ENCODE measurements at regions not wholly inside any gene's neighbourhood (a gene's known extent, or its start where the extent isn't known, plus 50 kb on each side); places are given as distances from the start of the nearest gene placed in this dataset.

GRCh38 chr2:23238011-23238657 is 146.8 kb upstream of the KLHL29 start:
- Histone ChIP-seq H3K27me3 (no peaks in the 10 kb centered on the region), H3K4me2 (no peak overlapping the region), H3K9ac (no peak overlapping the region), H4K20me1 (no peaks in the 10 kb centered on the region), H3K27ac (no peak overlapping the region), H3K4me1 (peaks cover 8% of the 10 kb centered on the region), H3K36me3 (no peaks in the 10 kb centered on the region), H3K4me3 (no peak overlapping the region), H3K9me3 (no peaks in the 10 kb centered on the region)
- TF ChIP-seq Cebpa-rat (IDR thresholded peaks at IDR 0.05), result no peak

GRCh38 chr2:23239374-23239773 is 145.6 kb upstream of the KLHL29 start:
- no peaks in the 10 kb centered on the region for H3K9me3 ChIP-seq
- no peak overlapping the region for H3K4me3 ChIP-seq
- H3K36me3 ChIP-seq, result no peaks in the 10 kb centered on the region
- no peaks in the 10 kb centered on the region for H4K20me1 ChIP-seq
- H3K9ac ChIP-seq, result no peak overlapping the region
- H3K4me1 ChIP-seq, result peaks cover 8% of the 10 kb centered on the region
- H3K27ac ChIP-seq, result no peak overlapping the region
- no peak for TF ChIP-seq Cebpa-rat (IDR thresholded peaks at IDR 0.05)
- no peak overlapping the region for H3K4me2 ChIP-seq
- H3K27me3 ChIP-seq, result no peaks in the 10 kb centered on the region

- H3K9ac ChIP-seq, result no peak overlapping the region
- no peaks in the 10 kb centered on the region for H4K20me1 ChIP-seq
- no peak overlapping the region for H3K4me3 ChIP-seq
- H3K27ac ChIP-seq, result no peak overlapping the region
- H3K4me2 ChIP-seq, result no peak overlapping the region
- TF ChIP-seq Cebpa-rat (IDR thresholded peaks at IDR 0.05), result no peak
- 0 out of 2 replicates have a peak, but pooled peaks cover 1% of the 10 kb centered on the region for H3K4me1 ChIP-seq
- H3K27me3 ChIP-seq, result no peaks in the 10 kb centered on the region
- H3K36me3 ChIP-seq, result no peaks in the 10 kb centered on the region
- no peaks in the 10 kb centered on the region for H3K9me3 ChIP-seq
Observed at GRCh38 chr2:23241121-23241520, 143.9 kb upstream of the KLHL29 start.

- Histone ChIP-seq H3K36me3 (no peaks in the 10 kb centered on the region), H3K27ac (no peak overlapping the region), H3K9ac (no peak overlapping the region), H3K4me1 (no peaks in the 10 kb centered on the region), H4K20me1 (no peaks in the 10 kb centered on the region), H3K9me3 (no peaks in the 10 kb centered on the region), H3K27me3 (no peaks in the 10 kb centered on the region), H3K4me3 (no peak overlapping the region), H3K4me2 (no peak overlapping the region)
- TF ChIP-seq Cebpa-rat (IDR thresholded peaks at IDR 0.05), result no peak
Observed at GRCh38 chr2:23241611-23242245, 143.3 kb upstream of the KLHL29 start.

- Histone ChIP-seq H3K27ac (no peak overlapping the region), H3K9me3 (no peaks in the 10 kb centered on the region), H3K9ac (no peak overlapping the region), H3K4me3 (no peak overlapping the region), H3K36me3 (no peaks in the 10 kb centered on the region), H4K20me1 (no peaks in the 10 kb centered on the region), H3K4me2 (no peak overlapping the region), H3K4me1 (no peaks in the 10 kb centered on the region), H3K27me3 (no peaks in the 10 kb centered on the region)
- TF ChIP-seq Cebpa-rat (IDR thresholded peaks at IDR 0.05), result no peak
Observed at GRCh38 chr2:23243073-23243659, 141.8 kb upstream of the KLHL29 start.

GRCh38 chr2:23244617-23245016 is 140.4 kb upstream of the KLHL29 start:
- Histone ChIP-seq H3K4me2 (no peak overlapping the region), H3K27me3 (no peaks in the 10 kb centered on the region), H4K20me1 (no peaks in the 10 kb centered on the region), H3K9me3 (no peaks in the 10 kb centered on the region), H3K4me1 (no peaks in the 10 kb centered on the region), H3K27ac (no peak overlapping the region), H3K9ac (no peak overlapping the region), H3K36me3 (no peaks in the 10 kb centered on the region), H3K4me3 (no peak overlapping the region)
- no peak for TF ChIP-seq Cebpa-rat (IDR thresholded peaks at IDR 0.05)

- Histone ChIP-seq H3K27me3 (no peaks in the 10 kb centered on the region), H3K4me3 (no peak overlapping the region), H3K9me3 (no peaks in the 10 kb centered on the region), H3K4me2 (no peak overlapping the region), H3K9ac (no peak overlapping the region), H3K36me3 (no peaks in the 10 kb centered on the region), H3K4me1 (no peaks in the 10 kb centered on the region), H4K20me1 (no peaks in the 10 kb centered on the region), H3K27ac (no peak overlapping the region)
- no peak for TF ChIP-seq Cebpa-rat (IDR thresholded peaks at IDR 0.05)
Observed at GRCh38 chr2:23246992-23247683, 137.8 kb upstream of the KLHL29 start.

GRCh38 chr2:23248667-23249066 is 136.3 kb upstream of the KLHL29 start:
- H3K36me3 ChIP-seq, result no peaks in the 10 kb centered on the region
- no peaks in the 10 kb centered on the region for H4K20me1 ChIP-seq
- H3K4me1 ChIP-seq, result no peaks in the 10 kb centered on the region
- H3K9me3 ChIP-seq, result no peaks in the 10 kb centered on the region
- H3K4me3 ChIP-seq, result no peak overlapping the region
- no peak for TF ChIP-seq Cebpa-rat (IDR thresholded peaks at IDR 0.05)
- H3K27me3 ChIP-seq, result no peaks in the 10 kb centered on the region
- H3K27ac ChIP-seq, result no peak overlapping the region
- H3K4me2 ChIP-seq, result no peak overlapping the region
- no peak overlapping the region for H3K9ac ChIP-seq

GRCh38 chr2:23249348-23249747 is 135.6 kb upstream of the KLHL29 start:
- H3K4me1 ChIP-seq, result no peaks in the 10 kb centered on the region

GRCh38 chr2:23250371-23250770 is 134.6 kb upstream of the KLHL29 start:
- TF ChIP-seq Cebpa-rat (IDR thresholded peaks at IDR 0.05), result no peak
- H3K9me3 ChIP-seq, result no peaks in the 10 kb centered on the region
- H3K4me2 ChIP-seq, result no peak overlapping the region

More at GRCh38 chr2:23249348-23249747, 135.6 kb upstream of the KLHL29 start:
- TF ChIP-seq Cebpa-rat (IDR thresholded peaks at IDR 0.05), result no peak
- Histone ChIP-seq H3K9me3 (no peaks in the 10 kb centered on the region), H3K4me3 (no peak overlapping the region), H3K9ac (no peak overlapping the region), H3K36me3 (no peaks in the 10 kb centered on the region), H4K20me1 (no peaks in the 10 kb centered on the region), H3K4me2 (no peak overlapping the region), H3K27ac (no peak overlapping the region), H3K27me3 (no peaks in the 10 kb centered on the region)

More at GRCh38 chr2:23250371-23250770, 134.6 kb upstream of the KLHL29 start:
- H3K4me3 ChIP-seq, result no peak overlapping the region
- H3K9ac ChIP-seq, result no peak overlapping the region
- H3K27ac ChIP-seq, result no peak overlapping the region
- no peaks in the 10 kb centered on the region for H3K27me3 ChIP-seq
- no peaks in the 10 kb centered on the region for H3K4me1 ChIP-seq
- H3K36me3 ChIP-seq, result no peaks in the 10 kb centered on the region
- no peaks in the 10 kb centered on the region for H4K20me1 ChIP-seq

Data from BLaER1 (cell line).